GM19351 (cell line): ENCODE measurements at regions not wholly inside any gene's neighbourhood (a gene's known extent, or its start where the extent isn't known, plus 50 kb on each side); places are given as distances from the start of the nearest gene placed in this dataset.

Source experiments
- ATAC-seq: cut with Tn5 transposase; IDR thresholded peaks from one replicate; pipeline ENCODE4 v1.9.1; 2021; ENCODE audit warnings: mild to moderate bottlenecking, moderate library complexity; ENCODE audit not compliant: unreplicated experiment

DNA sequence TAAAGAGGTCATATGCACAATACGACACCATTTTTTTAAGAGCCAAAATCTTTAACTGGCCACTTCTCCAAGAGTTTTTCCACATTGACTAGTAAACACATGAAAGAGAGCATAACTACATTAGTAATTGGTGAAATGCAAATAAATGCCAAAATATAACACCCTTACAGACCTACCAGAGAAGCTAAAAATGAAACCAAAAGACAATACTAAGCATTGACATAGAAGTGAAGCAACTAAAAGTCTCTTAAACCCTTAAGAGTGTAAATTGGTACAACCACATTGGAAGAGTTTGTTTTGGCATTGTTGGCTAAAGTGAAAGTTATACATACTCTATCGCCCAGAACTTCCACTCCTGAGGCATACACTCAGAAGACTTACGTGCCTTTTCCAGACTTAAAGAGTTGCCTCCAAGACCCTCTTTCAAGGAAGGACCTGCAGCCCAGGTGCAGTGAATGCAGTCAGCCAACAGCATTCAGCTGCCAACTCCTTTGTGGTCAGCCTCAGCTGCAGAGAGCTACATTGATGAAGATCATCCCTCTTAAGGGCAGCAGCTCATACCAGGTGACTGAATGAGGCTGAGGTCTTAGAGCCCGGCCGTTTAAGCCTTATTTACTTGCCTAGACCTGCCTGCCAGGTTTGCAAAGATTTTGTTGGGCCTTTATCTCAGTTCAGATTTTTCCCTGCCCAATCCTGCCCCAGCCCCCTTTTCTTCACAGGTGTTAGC, 839.1 kb upstream of the ADGRL2 start:
- ATAC-seq, result no peak

GRCh38 chr1:80933346-80933745, 867.4 kb upstream of the ADGRL2 start:
- no peak for ATAC-seq

GRCh38 chr1:80931178-80931577, 869.6 kb upstream of the ADGRL2 start:
- ATAC-seq, result no peak

- ATAC-seq, result no peak
Observed at GRCh38 chr1:80929868-80930508, 870.7 kb upstream of the ADGRL2 start.

GRCh38 chr1:80926531-80926930, 874.2 kb upstream of the ADGRL2 start:
- ATAC-seq, result no peak

DNA sequence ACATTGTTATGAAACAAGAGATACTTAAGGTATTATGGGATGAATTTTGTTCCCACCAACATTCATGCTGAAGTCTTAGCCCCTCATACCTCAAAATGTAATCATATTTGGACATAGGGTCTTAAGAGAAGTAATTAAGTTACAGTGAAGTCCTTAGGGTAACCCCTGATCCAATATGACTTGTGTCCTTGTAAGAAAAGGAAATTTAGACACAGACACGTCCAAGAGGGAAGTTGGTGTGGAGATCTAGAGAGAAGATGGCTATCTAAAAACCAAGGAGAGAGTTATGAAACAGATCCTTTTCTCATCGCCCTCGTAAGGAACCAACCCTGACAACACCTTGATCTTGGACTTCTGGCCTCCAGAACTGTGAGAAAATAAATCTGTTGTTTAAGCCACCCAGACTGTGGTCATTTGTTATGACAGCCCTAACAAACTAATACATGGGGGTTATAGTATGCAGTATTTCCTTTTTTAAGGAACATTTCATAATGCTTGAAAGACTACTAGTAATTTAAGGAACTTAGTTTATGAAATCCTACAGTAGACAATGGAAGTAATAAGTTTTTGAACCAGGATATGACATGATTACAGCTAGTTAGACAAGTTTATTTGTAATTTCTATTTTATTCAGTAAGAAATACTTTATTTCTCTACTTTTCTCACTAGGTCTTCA, 875.5 kb upstream of the ADGRL2 start:
- ATAC-seq, result no peak

GRCh38 chr1:80924290-80924689, 876.4 kb upstream of the ADGRL2 start:
- no peak for ATAC-seq

DNA sequence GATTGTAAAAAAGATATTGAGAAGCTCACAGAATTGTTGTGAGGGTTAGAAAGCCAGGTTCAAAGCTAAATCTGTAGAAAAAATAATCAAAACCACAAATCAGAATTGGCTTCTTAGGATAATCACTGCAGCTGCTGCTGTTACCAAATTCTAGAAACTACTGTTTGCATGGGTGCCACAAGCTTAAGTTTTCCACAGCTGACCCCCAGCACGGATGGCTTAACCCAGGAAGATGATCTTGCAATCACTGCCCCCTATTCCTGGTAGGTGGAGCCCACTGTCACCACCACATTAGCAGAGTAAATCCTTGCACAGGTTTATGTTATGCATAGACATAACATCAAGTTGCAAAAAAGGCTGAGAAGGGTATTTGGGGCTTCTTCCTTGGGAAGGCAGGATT, 877.8 kb upstream of the ADGRL2 start:
- ATAC-seq, result no peak

DNA sequence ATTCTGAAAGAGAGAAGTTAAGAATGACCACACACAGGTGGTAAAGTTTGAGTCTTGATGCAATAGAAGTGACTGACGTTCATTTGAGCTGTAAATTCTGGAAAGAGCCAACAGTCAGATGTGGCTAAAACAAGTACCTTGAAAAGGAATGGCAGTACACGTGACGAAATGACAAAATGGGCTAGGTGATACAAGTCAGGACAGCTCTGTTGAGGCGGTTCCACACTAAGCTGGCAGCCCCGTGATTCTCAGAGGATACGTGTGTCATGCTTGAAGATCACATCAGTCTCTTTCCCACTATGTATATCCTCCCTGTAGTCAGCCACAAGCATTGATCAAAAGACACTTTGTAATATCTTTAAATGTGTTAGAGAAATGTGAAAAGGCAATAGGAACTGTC, 881.3 kb upstream of the ADGRL2 start:
- no peak for ATAC-seq

GRCh38 chr1:80918380-80918779, 882.4 kb upstream of the ADGRL2 start:
- no peak for ATAC-seq

DNA sequence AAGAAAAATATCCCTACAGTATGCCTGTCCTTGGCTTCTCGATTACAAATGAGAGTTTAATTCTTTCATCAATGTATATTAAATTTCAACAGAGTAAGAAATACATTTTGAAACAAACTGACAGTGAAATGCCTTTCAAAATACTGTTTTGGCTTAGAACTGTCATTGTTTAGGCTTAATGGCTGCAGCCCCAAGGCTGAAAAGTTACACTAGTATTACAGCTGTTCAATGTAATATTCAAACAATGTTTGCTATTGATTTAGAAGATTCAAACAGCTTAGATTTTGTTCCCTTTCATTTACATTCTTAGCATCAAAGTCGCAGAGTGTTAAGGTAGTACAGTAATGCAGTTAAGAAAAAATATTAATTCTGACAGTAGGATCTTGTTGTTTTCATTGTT, 882.9 kb upstream of the ADGRL2 start:
- ATAC-seq, result no peak

- no peak for ATAC-seq
Observed at GRCh38 chr1:80917225-80917624, 883.5 kb upstream of the ADGRL2 start.

DNA sequence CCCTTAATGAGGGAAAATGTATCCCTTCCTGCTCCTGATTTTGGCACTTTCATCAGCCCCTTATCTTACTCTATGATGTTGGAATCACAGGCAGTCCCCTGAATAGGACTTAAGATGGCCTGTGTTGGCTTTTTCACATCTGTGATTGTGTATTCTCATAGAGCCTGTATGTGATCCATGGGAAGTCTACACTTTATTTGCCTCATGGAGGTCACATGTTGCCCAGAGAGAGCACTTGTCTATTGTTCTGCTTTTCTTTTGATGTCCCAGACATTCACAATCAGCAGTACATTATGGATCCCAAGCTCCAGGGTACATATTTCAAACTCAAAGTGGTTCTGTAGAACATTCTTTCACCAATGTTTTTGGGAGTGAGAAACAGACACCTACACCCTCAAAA, 885.2 kb upstream of the ADGRL2 start:
- no peak for ATAC-seq

- no peak for ATAC-seq
Observed at GRCh38 chr1:80910426-80910825, 890.3 kb upstream of the ADGRL2 start.

DNA sequence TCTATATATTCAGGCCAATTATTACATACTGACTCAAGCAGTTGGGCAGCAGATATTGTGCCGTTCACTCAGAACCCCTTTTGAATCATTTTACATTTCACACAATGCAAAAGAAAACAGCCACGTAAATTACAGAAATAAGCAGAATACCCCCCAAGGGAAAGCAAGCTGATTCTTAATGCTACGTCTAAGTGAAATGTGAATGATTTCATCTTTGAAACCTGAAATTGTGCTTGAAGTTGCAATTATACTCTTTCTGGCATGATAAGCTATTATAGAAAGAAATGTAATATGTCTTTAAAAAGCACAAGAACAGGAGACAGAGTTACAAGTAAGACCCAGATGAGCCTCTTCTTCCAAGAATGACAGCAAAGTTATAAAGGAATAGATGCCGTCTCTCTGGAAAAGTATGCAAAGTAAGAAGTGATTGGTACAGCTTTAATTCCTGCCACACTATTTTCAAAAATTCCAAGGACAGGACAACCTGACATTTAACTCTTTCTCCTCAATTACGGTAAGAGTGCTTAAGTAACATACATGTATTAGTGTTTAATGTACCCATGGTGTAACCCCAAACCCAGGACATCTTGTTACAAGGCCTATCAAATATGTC, 891.5 kb upstream of the ADGRL2 start:
- no peak for ATAC-seq

- no peak for ATAC-seq
Observed at GRCh38 chr1:80896781-80897356, 903.9 kb upstream of the ADGRL2 start.

DNA sequence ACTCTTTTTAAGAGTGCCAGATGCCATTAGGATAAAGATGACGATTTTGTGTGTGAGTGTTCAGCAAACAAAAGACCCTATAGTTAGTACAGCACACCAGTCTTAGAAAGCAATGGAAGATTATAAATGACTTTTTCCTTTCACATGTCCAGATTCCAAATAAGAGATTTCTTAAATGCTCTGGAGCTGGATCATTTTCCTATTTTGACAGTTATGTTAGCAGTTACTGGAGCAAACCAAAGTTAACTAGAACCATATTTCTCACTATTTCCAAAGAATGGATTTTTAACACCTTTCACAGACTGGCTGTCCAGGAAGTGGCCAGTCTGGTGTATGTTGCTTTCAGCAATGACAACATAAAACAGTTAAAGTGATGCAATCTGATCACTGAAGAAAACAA, 905.8 kb upstream of the ADGRL2 start:
- ATAC-seq, result no peak

GRCh38 chr1:80893115-80893514, 907.6 kb upstream of the ADGRL2 start:
- peak; percentile 72 for ATAC-seq

DNA sequence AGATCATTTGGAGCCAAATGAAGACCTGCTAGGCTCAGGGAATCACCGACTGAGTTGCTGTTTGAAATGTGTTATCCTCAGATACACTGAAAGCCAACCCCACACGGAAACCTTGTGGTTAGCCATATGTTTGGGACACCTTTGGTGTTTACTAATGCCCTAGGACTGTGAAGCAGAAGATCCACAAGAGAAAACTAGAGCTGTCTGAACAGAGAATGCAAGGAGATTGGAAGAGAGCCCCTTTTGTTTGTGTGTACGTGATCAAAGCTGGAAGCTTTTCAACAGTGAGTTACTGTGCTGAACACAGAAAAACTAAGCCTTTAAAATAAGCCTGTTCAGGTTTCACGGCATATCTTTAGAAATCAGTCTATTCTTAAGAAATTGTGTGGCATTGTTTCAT, 908.2 kb upstream of the ADGRL2 start:
- no peak for ATAC-seq

GRCh38 chr1:80891871-80892270, 908.9 kb upstream of the ADGRL2 start:
- ATAC-seq, result no peak

- no peak for ATAC-seq
Observed at GRCh38 chr1:80882553-80882952, 918.2 kb upstream of the ADGRL2 start.
